Parathyroid adenoma (tissue), 2 donors: ENCODE measurements at regions not wholly inside any gene's neighbourhood (a gene's known extent, or its start where the extent isn't known, plus 50 kb on each side); places are given as distances from the start of the nearest gene placed in this dataset.

Experiments used
- H2AFZ ChIP-seq: fragments of 300-600 bp; sonication (generic); one replicate; pipeline ENCODE4 v1.7.0; 2017; ENCODE audit warnings: antibody characterized with exemption, mild to moderate bottlenecking
- H3K27ac ChIP-seq: fragments of 300-600 bp; sonication (generic); one replicate; pipeline ENCODE4 v1.7.0; 2017
- H3K27me3 ChIP-seq: fragments of 300-600 bp; sonication (generic); one replicate; pipeline ENCODE4 v1.7.0; 2017; ENCODE audit warnings: low read length; ENCODE audit not compliant: control insufficient read depth, insufficient read depth
- H3K36me3 ChIP-seq: fragments of 300-600 bp; sonication (generic); one replicate; pipeline ENCODE4 v1.7.0; 2017; ENCODE audit warnings: low read length; ENCODE audit not compliant: control insufficient read depth, insufficient read depth
- H3K4me1 ChIP-seq: fragments of 300-600 bp; sonication (generic); one replicate; pipeline ENCODE4 v1.7.0; 2017; ENCODE audit warnings: control low read depth
- H3K4me2 ChIP-seq: fragments of 300-600 bp; sonication (generic); one replicate; pipeline ENCODE4 v1.7.0; 2017; ENCODE audit warnings: low read length
- H3K4me3 ChIP-seq: fragments of 300-600 bp; sonication (generic); one replicate; pipeline ENCODE4 v1.7.0; 2017; ENCODE audit warnings: low read depth, low read length
- H3K79me2 ChIP-seq: fragments of 300-600 bp; sonication (generic); one replicate; pipeline ENCODE4 v1.7.0; 2017; ENCODE audit warnings: control low read depth
- H3K9ac ChIP-seq: fragments of 300-600 bp; sonication (generic); one replicate; pipeline ENCODE4 v1.7.0; 2017; ENCODE audit warnings: mild to moderate bottlenecking
- H3K9me3 ChIP-seq: fragments of 300-600 bp; sonication (generic); one replicate; pipeline ENCODE4 v1.7.0; 2017; ENCODE audit warnings: low read length; ENCODE audit not compliant: control insufficient read depth
- TF ChIP-seq, protein P1 (sequence below): fragments of 300-600 bp; sonication (generic); IDR thresholded peaks from one replicate; pipeline ENCODE4 v1.7.0; 2017; ENCODE audit warnings: antibody characterized with exemption, mild to moderate bottlenecking
- donor health status: primary hyperparathyroidism.

DNA sequence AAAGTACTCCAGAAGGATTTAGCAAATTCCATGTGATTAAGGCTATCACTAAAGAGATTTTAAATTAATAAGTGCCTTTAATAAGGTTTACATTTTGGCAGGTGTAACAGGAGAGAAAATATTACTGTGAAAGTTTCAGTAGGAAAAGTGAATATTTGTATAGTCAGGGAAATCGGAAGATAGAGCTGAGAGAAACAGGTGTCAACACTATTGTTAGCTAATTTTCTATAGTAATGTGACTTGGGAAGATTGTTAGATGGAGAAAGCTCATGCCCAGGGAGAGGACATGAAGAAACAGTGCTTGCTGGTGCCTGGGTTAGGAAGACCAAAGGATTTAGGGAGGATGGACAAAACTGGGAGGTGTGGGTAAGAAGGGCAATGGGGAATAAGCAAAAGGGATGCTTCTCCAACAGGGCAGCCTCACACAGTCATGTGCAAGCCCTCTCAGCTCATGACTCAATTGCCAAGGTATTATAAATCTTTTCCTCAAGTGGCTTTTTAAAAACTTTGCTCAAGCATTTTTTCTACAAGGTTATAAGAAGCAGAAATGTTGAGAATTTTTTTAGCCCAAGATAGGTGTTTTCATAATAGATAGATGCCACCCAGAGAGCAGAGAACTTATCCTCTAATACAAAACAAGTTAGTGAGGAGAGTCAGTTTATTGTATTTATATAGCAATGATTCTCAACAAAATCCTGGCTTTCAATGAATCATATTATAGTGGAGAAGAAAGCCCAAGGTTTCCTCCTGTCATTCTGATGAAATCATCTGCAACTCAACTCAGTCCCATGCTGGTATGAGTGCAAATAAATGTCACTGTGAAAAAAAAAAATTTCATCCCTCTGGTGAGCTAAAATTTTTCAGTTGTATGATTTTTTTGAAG is 325.2 kb upstream of the NT5E start:
- H2AFZ ChIP-seq = no peak overlapping the region
- no peak overlapping the region for H3K4me2 ChIP-seq
- TF ChIP-seq, protein P1, sequence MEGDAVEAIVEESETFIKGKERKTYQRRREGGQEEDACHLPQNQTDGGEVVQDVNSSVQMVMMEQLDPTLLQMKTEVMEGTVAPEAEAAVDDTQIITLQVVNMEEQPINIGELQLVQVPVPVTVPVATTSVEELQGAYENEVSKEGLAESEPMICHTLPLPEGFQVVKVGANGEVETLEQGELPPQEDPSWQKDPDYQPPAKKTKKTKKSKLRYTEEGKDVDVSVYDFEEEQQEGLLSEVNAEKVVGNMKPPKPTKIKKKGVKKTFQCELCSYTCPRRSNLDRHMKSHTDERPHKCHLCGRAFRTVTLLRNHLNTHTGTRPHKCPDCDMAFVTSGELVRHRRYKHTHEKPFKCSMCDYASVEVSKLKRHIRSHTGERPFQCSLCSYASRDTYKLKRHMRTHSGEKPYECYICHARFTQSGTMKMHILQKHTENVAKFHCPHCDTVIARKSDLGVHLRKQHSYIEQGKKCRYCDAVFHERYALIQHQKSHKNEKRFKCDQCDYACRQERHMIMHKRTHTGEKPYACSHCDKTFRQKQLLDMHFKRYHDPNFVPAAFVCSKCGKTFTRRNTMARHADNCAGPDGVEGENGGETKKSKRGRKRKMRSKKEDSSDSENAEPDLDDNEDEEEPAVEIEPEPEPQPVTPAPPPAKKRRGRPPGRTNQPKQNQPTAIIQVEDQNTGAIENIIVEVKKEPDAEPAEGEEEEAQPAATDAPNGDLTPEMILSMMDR = no peak
- no peaks in the 10 kb centered on the region for H3K36me3 ChIP-seq
- no peaks in the 10 kb centered on the region for H3K4me1 ChIP-seq
- no peak overlapping the region for H3K27ac ChIP-seq
- H3K27me3 ChIP-seq = no peaks in the 10 kb centered on the region
- H3K4me3 ChIP-seq = no peak overlapping the region
- H3K9ac ChIP-seq = no peak overlapping the region
- H3K79me2 ChIP-seq = no peaks in the 10 kb centered on the region
- no peaks in the 10 kb centered on the region for H3K9me3 ChIP-seq

DNA sequence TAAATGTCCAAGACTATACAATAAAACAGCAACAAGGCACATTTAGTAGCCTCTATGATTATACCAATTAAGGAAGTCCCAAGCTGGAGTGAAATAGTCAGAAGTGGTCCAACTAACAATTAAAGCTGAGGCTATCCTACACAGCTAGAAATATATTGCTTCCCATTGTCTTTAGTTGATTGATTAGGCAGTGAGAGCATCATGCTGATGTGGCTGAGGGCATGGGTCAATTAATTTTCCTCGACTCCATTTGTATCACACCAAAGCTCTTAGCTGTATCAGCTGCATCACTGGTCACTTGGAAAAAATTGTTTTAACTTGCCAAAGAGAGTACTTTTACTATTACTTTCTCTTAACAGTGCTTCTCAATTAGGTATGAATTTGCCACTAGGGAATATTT is 328.7 kb upstream of the NT5E start:
- no peaks in the 10 kb centered on the region for H3K9me3 ChIP-seq
- H3K27ac ChIP-seq = no peak overlapping the region
- H3K27me3 ChIP-seq = no peaks in the 10 kb centered on the region
- no peak overlapping the region for H2AFZ ChIP-seq
- no peaks in the 10 kb centered on the region for H3K36me3 ChIP-seq
- no peak overlapping the region for H3K4me3 ChIP-seq
- TF ChIP-seq, protein P1 = no peak
- H3K4me1 ChIP-seq = no peaks in the 10 kb centered on the region
- H3K9ac ChIP-seq = no peak overlapping the region
- no peak overlapping the region for H3K4me2 ChIP-seq
- H3K79me2 ChIP-seq = no peaks in the 10 kb centered on the region

DNA sequence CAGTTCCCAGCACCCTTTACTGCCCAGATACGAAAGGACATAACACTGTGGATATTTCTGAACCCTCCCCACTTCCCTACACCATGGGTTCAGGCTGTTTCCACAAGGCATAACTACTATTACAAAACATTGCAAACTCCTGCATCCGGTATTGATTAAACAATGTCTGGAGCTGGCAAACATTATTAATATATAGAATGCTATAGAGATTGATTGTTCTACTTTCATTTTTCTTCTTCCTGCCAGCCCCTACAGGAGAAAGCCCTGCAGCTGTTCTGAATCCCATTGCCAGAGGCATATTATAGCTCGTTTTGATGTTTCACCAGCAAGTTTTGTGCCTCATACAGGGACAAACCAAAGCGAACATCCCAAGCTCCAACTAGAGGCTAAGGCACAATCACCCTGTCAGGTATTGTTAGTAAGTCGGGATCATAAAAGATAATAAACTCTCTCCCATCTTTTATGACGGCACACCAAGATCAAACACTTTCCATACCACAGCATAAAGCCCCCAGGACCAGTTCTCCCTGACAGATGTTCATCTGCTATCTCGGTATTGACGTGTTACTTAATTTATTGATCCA is 331.1 kb upstream of the NT5E start:
- TF ChIP-seq, protein P1 = no peak
- Histone ChIP-seq H3K4me1 (no peaks in the 10 kb centered on the region), H3K36me3 (no peaks in the 10 kb centered on the region), H3K79me2 (no peaks in the 10 kb centered on the region), H3K27me3 (no peaks in the 10 kb centered on the region), H3K27ac (no peak overlapping the region), H3K4me3 (no peak overlapping the region), H2AFZ (no peak overlapping the region), H3K9ac (no peak overlapping the region), H3K4me2 (no peak overlapping the region), H3K9me3 (no peaks in the 10 kb centered on the region)

DNA sequence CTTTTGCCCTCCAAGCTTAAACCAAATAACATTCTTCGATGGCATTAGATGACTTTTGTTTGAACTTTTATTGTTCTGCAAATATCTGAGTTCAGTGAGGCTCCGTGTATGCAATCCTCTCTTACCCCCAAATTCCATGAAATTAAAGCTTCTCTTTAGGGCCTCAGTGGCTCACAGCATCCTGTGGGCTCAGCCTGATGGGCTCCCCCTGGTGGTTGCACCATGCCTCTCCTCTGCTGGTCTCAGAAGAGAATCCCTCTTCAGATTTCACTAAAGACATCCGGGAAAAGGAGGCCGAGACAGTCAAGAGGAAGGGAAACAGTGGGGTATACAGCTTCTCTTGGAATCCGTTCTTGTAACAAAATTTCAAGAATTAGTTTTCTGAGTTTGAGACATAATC is 331.6 kb upstream of the NT5E start:
- TF ChIP-seq, protein P1 = no peak
- Histone ChIP-seq H2AFZ (no peak overlapping the region), H3K4me1 (no peaks in the 10 kb centered on the region), H3K9ac (no peak overlapping the region), H3K27ac (no peak overlapping the region), H3K27me3 (no peaks in the 10 kb centered on the region), H3K79me2 (no peaks in the 10 kb centered on the region), H3K4me2 (no peak overlapping the region), H3K9me3 (no peaks in the 10 kb centered on the region), H3K36me3 (no peaks in the 10 kb centered on the region), H3K4me3 (no peak overlapping the region)
